ENCODE measurements at regions not wholly inside any gene's neighbourhood (a gene's known extent, or its start where the extent isn't known, plus 50 kb on each side); places are given as distances from the start of the nearest gene placed in this dataset.

GRCh38 chr12:127334912-127335644, 931.9 kb upstream of the TMEM132C start:
- DNase-seq (ENCODE audit: low read depth), result no peak

DNA sequence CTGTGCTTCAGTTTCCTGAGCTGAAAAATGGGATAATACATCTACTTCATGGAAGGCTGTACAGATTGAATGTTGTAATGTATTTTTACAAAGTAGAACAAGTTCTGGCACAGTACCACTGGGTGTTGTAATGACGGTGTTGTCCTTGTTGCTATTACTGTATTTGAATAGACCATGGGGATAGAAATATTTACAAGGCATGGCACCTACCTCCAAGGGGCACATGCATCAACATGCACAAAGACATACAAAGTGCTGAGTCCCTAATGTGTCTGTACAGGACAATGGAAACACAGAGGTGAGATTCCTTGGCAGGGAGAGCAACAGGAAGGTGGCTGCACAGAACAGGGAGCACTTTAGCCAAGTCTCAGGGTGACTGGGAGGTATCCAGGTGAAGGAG, 930.6 kb upstream of the TMEM132C start:
- no peak for DNase-seq (ENCODE audit: low read depth)

DNA sequence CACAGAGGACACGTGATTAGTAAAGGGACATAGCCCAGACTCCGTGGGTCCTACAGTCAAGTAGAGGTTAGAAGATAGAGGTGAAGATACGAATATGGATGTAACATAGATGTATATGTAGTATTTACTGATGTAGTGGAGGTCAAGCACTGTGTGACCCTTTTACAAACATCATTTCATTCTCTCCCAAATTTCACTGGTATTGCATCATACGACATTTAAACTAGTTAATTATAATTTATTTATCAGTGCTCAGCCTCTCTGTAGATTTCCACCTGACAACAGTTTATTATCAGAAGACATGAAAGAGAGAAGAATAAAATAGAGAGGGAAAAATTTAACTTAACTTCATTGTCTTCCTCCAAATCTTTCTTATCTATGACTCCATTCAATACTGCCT, 927.9 kb upstream of the TMEM132C start:
- no peak for DNase-seq (ENCODE audit: low read depth)

DNA sequence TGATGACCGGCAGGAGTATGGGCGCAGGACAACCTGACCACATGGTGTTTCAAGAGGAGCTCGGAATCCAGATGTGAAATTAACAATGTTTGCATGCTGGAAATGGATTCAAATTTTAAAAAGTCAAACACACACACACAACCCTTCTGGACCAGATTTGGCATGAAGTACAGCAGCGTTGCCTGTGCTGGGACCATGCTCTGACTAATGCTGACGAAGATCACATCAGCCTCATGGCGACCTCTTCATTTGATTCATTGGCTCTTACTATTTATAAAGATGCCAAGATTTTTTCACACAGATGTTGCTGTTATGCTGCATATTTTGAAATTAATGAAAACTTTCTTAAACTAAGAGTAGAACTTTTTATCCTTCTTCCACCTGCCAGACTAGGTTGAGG, 926.6 kb upstream of the TMEM132C start:
- DNase-seq (ENCODE audit: low read depth), result no peak

- DNase-seq (ENCODE audit: low read depth), result no peak
These were observed 924.1 kb upstream of the TMEM132C start for GRCh38 chr12:127342861-127343260.

- peak; percentile 52 for DNase-seq (ENCODE audit: low read depth)
These were observed 923.0 kb upstream of the TMEM132C start for GRCh38 chr12:127343940-127344339.

GRCh38 chr12:127351481-127352010, 915.4 kb upstream of the TMEM132C start:
- no peak for DNase-seq (ENCODE audit: low read depth)

DNA sequence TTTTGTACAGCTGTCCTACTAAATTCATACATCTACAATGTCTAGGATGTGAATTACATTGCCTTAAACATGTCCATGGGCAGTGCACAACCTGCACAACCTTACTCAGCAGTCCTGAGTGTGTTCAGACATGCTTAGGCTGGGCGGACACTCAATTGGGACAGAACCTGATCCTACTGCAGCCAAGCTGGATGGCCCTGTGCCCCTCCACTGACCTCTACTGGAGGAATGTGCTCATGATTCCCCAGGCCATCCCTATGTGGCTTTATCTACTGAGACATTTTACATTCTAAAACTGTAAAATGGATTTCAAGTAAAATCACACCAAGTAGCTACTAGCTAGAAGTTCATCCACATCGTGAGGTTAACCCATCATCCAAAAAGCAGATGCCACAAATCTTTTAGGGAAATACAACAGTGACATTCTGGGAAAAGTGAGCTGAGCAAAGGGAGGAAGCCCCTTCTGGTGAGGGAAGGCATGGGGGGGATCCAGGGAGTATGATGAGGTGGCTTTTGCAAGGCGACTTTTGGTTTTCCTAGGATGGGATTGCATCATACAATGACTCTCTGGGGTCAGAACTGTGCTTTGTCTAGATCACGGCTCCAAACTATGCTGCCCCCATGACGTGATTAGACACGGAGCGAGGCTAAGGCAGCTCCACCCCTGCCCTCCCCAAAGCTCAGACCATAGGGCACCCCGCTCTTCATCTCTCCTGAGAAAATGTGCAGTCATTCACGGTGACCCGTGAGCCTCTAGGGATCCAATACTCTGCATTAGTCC, 911.7 kb upstream of the TMEM132C start:
- DNase-seq (ENCODE audit: low read depth), result peak; percentile 54

DNA sequence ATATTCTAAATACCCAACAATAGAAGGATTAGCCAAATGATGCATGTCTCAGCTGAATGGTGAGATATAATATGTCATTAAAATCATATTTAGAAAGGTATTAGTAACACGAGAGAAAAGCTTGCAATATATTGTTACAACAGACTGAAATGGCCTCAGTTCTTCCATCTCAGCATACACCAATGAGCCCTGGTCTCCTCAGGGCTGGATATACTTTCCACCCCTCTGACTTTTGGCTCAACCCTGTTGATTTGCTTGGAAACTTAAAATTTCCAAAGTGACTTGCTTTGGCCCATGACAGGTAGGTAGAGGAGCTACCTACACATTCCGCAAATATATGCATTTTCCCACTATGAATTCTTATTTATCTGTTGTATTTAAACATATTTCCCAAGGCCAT, 908.1 kb upstream of the TMEM132C start:
- no peak for DNase-seq (ENCODE audit: low read depth)

DNA sequence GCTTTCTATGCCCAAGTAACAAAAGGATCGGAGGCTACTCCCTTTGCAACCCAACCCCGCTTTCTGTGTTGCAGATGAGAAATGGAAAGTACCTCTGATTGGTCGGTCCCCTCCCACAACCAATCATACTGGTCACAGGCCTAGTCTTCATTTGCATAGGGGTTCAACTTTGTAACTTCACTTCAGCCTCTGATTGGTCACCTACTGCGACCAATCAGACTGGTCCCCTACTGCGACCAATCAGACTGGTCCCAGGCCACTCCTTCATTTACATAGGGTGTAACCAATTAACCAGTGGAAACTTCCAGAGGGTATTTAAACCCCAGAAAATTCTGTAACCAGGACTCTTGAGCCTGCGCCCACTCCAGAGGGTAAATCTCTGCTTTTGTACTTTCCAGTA, 906.4 kb upstream of the TMEM132C start:
- no peak for DNase-seq (ENCODE audit: low read depth)

- no peak for DNase-seq (ENCODE audit: low read depth)
These were observed 904.8 kb upstream of the TMEM132C start for GRCh38 chr12:127362121-127362520.

- DNase-seq (ENCODE audit: low read depth), result peak; percentile 45
These were observed 903.6 kb upstream of the TMEM132C start for GRCh38 chr12:127363392-127363791.

- DNase-seq (ENCODE audit: low read depth), result no peak
These were observed 893.4 kb upstream of the TMEM132C start for GRCh38 chr12:127373559-127373958.

- DNase-seq (ENCODE audit: low read depth), result no peak
These were observed 892.5 kb upstream of the TMEM132C start for GRCh38 chr12:127374447-127374846.

DNA sequence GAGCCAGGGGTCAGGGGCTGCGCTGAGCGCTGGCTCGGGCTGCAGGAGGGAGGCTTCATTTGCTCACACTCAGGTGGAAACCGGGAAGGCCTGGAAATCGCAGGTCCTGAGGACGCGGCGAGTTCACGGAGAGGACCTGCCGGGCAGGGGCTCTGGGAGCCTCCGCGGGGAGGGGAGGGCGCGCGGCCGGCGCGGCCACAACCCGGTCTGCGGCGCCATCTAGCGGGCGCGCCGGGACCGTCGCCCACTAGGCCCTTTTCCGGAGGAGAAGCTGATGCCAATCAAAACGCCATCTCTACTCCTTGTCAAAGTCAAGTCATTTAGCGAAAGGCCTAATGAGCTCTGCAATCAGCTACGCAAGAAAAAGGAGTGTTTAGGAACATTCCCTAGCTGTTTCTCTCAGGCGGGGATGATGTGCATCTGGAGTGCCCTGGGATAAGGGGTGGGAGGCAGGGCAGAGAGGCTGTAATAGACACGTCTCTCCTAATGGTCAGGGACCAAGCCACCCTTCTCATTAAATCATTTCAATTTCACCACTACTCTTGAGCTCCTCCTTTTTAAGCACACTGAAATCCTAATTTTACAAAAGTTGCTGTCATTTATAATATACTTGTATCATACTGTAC, 885.8 kb upstream of the TMEM132C start:
- peak; percentile 71 for DNase-seq (ENCODE audit: low read depth)

DNA sequence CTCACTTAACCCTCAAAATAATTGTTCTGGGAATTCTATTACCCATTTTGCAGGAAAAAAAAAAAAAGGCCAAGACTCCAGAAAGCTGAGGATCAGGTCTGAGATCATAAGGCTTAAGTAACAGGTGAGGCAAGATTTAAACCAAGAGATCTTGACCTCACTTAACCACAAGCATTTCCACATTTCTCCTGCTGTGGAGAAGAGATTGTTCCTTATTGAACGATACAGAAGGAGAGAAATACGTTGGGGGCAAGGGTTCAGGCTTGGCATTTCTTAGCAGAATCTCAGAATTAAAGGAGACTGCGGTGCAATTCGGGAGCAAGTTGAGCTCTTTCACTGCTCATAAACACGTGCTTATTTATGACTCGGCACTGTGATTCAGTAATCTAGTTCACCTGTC, 885.3 kb upstream of the TMEM132C start:
- DNase-seq (ENCODE audit: low read depth), result no peak

DNA sequence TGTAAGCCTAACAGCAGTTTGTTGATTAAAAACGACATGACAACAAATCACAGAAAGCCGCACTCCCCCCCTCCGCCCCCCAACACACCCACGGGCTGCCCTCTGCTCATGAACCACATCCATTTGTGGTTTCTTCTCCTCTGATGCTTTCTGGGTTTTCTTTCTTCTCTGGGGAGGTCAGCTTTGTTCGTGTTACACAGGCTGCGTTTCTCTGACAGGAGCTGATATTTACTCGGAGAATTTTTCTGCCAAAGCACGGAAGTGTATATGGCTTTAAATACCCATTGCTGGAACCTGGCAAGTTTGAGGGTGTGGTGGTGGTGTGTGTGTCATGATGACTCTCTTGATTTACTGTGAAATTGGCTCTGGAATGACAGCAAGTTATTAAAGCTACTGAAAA, 883.7 kb upstream of the TMEM132C start:
- peak; percentile 86 for DNase-seq (ENCODE audit: low read depth)

DNA sequence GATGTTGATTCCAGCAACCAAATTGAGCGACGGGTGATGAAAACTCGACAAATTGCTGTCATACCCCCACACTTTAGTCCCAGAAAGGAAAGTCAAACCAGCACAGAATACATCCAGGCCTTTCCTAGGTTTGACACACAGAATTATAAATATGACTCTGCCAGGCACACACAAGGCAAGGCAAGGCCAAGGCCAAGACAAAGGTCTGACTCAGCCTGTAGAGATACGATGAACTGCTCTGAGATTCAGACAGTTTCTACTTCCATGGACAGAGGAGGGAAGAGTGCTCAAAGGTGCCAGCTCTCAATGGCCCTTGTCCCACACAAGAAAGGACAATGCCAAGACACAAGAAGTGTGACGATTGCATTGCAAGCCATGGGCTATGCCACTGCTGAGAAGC, 880.2 kb upstream of the TMEM132C start:
- no peak for DNase-seq (ENCODE audit: low read depth)

GRCh38 chr12:127388985-127389384, 878.0 kb upstream of the TMEM132C start:
- DNase-seq (ENCODE audit: low read depth), result peak; percentile 53

DNA sequence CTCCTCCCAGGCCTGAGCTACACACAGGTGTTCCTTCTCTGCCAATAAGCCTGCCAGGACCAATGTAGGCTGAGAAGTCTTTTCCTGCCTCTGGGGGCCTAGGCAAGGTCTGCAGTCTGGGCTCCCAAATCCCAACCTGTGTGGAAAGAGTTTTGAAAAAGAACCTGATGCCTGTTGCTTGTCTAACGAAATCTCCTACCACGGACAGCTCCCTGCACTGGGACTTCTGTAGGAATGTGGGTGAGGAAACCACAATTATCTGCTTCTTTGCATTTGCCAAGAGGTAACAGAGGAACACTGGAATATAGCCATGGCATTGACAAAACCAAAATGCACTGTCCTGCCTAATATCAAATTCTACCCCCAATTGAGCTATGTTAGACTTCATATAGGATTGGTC, 877.0 kb upstream of the TMEM132C start:
- peak; percentile 73 for DNase-seq (ENCODE audit: low read depth)

DNA sequence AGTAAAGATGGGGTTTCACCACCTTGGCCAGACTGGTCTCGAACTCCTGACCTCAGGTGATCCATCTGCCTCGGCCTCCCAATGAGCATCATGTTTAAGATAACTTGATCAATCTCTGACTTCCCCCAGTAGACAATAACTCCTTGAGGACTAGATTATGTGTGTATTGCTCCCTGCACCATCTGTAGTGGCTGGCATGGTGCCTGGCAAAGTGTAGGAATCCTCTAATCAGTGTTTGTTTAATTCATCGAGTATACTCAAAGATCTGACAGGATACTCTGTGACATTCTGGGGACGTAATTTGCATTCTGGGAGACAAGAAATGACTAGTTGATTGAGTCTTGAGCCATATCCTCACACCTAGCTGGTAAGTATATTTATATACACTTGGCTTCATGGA, 873.5 kb upstream of the TMEM132C start:
- DNase-seq (ENCODE audit: low read depth), result no peak

- DNase-seq (ENCODE audit: low read depth), result peak; percentile 80
These were observed 873.1 kb upstream of the TMEM132C start for GRCh38 chr12:127393896-127394295.

- no peak for DNase-seq (ENCODE audit: low read depth)
These were observed 870.2 kb upstream of the TMEM132C start for GRCh38 chr12:127396734-127397133.

All from Daoy (cell line).